A204.1 (cell line): ENCODE measurements at regions not wholly inside any gene's neighbourhood (a gene's known extent, or its start where the extent isn't known, plus 50 kb on each side); places are given as distances from the start of the nearest gene placed in this dataset.
"Not testable (repeated sequence)": the region's sequence is repeated elsewhere in the genome, so short reads cannot be mapped to it uniquely, and the experiment has no call there.

Experiments
- FAIRE-seq: peaks from 2 replicates; lab custom pipeline; 2012; peaks lifted over from hg19 to GRCh38; lab: Jason Lieb, UNC

- no peak for FAIRE-seq
Measured at GRCh38 chr13:89486709-89487108, 1815.5 kb downstream of the SLITRK5 start.

- FAIRE-seq = no peak
Measured at GRCh38 chr13:89490661-89491060, 1819.5 kb downstream of the SLITRK5 start.

- no peak for FAIRE-seq
Measured at GRCh38 chr13:89496478-89496877, 1825.3 kb downstream of the SLITRK5 start.

- no peak for FAIRE-seq
Measured at GRCh38 chr13:89497658-89498057, 1826.5 kb downstream of the SLITRK5 start.

GRCh38 chr13:89502286-89502685 is 1831.1 kb downstream of the SLITRK5 start:
- no peak for FAIRE-seq

GRCh38 chr13:89514534-89515312 is 1832.8 kb upstream of the MIR17HG start:
- FAIRE-seq = no peak

- peak; percentile 96 for FAIRE-seq
Measured at GRCh38 chr13:89515948-89516347, 1831.5 kb upstream of the MIR17HG start.

- FAIRE-seq = no peak
Measured at GRCh38 chr13:89518289-89519077, 1829.0 kb upstream of the MIR17HG start.

- no peak for FAIRE-seq
Measured at GRCh38 chr13:89520468-89520867, 1827.0 kb upstream of the MIR17HG start.

- not testable (repeated sequence) for FAIRE-seq
Measured at GRCh38 chr13:89521672-89522071, 1825.8 kb upstream of the MIR17HG start.

GRCh38 chr13:89541091-89542030 is 1806.1 kb upstream of the MIR17HG start:
- no peak for FAIRE-seq

GRCh38 chr13:89550938-89551337 is 1796.5 kb upstream of the MIR17HG start:
- no peak for FAIRE-seq

GRCh38 chr13:89554801-89555200 is 1792.7 kb upstream of the MIR17HG start:
- no peak for FAIRE-seq

GRCh38 chr13:89565476-89566100 is 1781.9 kb upstream of the MIR17HG start:
- FAIRE-seq = no peak

GRCh38 chr13:89567025-89567424 is 1780.5 kb upstream of the MIR17HG start:
- FAIRE-seq = no peak

- no peak for FAIRE-seq
Measured at GRCh38 chr13:89568276-89568675, 1779.2 kb upstream of the MIR17HG start.

GRCh38 chr13:89568746-89569145 is 1778.7 kb upstream of the MIR17HG start:
- no peak for FAIRE-seq

- peak; percentile 68 for FAIRE-seq
Measured at GRCh38 chr13:89571676-89572075, 1775.8 kb upstream of the MIR17HG start.

GRCh38 chr13:89574077-89574476 is 1773.4 kb upstream of the MIR17HG start:
- no peak for FAIRE-seq

- FAIRE-seq = no peak
Measured at GRCh38 chr13:89577301-89577700, 1770.2 kb upstream of the MIR17HG start.

GRCh38 chr13:89584058-89584620 is 1763.3 kb upstream of the MIR17HG start:
- FAIRE-seq = no peak

GRCh38 chr13:89602655-89603054 is 1744.8 kb upstream of the MIR17HG start:
- FAIRE-seq = no peak
